GM23248 (cell line): ENCODE measurements at regions not wholly inside any gene's neighbourhood (a gene's known extent, or its start where the extent isn't known, plus 50 kb on each side); places are given as distances from the start of the nearest gene placed in this dataset.

Source experiments
- DNase-seq: peaks from one replicate; pipeline ENCODE4 v3.0.0-alpha.2; 2015
- H2AFZ ChIP-seq: fragments of 200-600 bp; sonication (generic); 2 replicates; pipeline ENCODE4 v1.6.1; 2016; ENCODE audit warnings: antibody characterized with exemption
- H3F3A ChIP-seq: fragments of 200-600 bp; sonication (generic); 2 replicates; pipeline ENCODE4 v1.6.1; 2016; ENCODE audit warnings: mild to moderate bottlenecking, antibody characterized with exemption, mixed run types; ENCODE audit not compliant: insufficient read depth
- H3K27ac ChIP-seq: fragments of 200-600 bp; sonication (generic); 2 replicates; pipeline ENCODE4 v1.5.1; 2016; ENCODE audit warnings: mild to moderate bottlenecking
- H3K27me3 ChIP-seq: fragments of 200-600 bp; sonication (generic); replicated peaks from 2 replicates; pipeline ENCODE4 v1.6.1; 2016; ENCODE audit warnings: mild to moderate bottlenecking; ENCODE audit not compliant: insufficient read depth
- H3K36me3 ChIP-seq: fragments of 200-600 bp; sonication (generic); 2 replicates; pipeline ENCODE4 v1.6.1; 2016; ENCODE audit warnings: low read depth, mild to moderate bottlenecking
- H3K4me1 ChIP-seq: fragments of 200-600 bp; sonication (generic); 2 replicates; pipeline ENCODE4 v1.6.1; 2016; ENCODE audit warnings: mild to moderate bottlenecking; ENCODE audit not compliant: insufficient read depth
- H3K4me2 ChIP-seq: fragments of 200-600 bp; sonication (generic); one replicate; pipeline ENCODE4 v1.6.1; 2016; ENCODE audit warnings: mild to moderate bottlenecking; ENCODE audit not compliant: unreplicated experiment
- H3K4me3 ChIP-seq: fragments of 200-600 bp; sonication (generic); 2 replicates; pipeline ENCODE4 v1.5.1; 2016; ENCODE audit warnings: mild to moderate bottlenecking
- H3K79me2 ChIP-seq: fragments of 200-600 bp; sonication (generic); 2 replicates; pipeline ENCODE4 v1.6.1; 2016; ENCODE audit warnings: mild to moderate bottlenecking; ENCODE audit not compliant: insufficient read depth
- H3K9ac ChIP-seq: fragments of 200-600 bp; sonication (generic); 2 replicates; pipeline ENCODE4 v1.6.1; 2016; ENCODE audit warnings: mild to moderate bottlenecking
- H3K9me2 ChIP-seq: fragments of 200-600 bp; sonication (generic); 2 replicates; pipeline ENCODE4 v1.6.1; 2016; ENCODE audit warnings: mixed run types, mild to moderate bottlenecking, moderate library complexity; ENCODE audit not compliant: insufficient read depth
- H3K9me3 ChIP-seq: fragments of 200-600 bp; sonication (generic); one replicate; pipeline ENCODE4 v1.6.1; 2017; ENCODE audit warnings: low read depth
- H4K20me1 ChIP-seq: fragments of 200-600 bp; sonication (generic); 2 replicates; pipeline ENCODE4 v1.6.0; 2016; ENCODE audit not compliant: insufficient read depth
- EZH2 ChIP-seq: fragments of 200-600 bp; sonication (generic); IDR thresholded peaks from 2 replicates; pipeline ENCODE4 v1.6.1; 2018; ENCODE audit warnings: antibody characterized with exemption, mild to moderate bottlenecking; ENCODE audit not compliant: insufficient read depth, poor library complexity, severe bottlenecking
- EZH2phosphoT487 ChIP-seq: fragments of 200-600 bp; sonication (generic); IDR thresholded peaks from 2 replicates; pipeline ENCODE4 v1.6.1; 2018; ENCODE audit warnings: antibody characterized with exemption, moderate library complexity, mild to moderate bottlenecking, low read depth; ENCODE audit not compliant: insufficient read depth
- WGBS, 2 experiments: methylation state at CpG; one replicate each; pipeline ENCODE4 v1.1.6; 2015 to 2017; ENCODE audit warnings: low lambda C conversion rate in 2 of 2, low coverage in 1 of 2; ENCODE audit errors: missing lambda C conversion rate in 2 of 2; 5-methylcytosine and 5-hydroxymethylcytosine counted together
- in situ Hi-C: fragments of 300-500 bp; cut with MboI; formaldehyde crosslinking; loops from 2 replicates; pipeline ENCODE4 v1.15.0; 2020

GRCh38 chr3:25982756-25983155 is 192.9 kb downstream of the OXSM start:
- H3K9me3 ChIP-seq, result no peaks in the 10 kb centered on the region
- H4K20me1 ChIP-seq, result no peaks in the 10 kb centered on the region
- H3K4me3 ChIP-seq, result no peak overlapping the region
- H3K4me1 ChIP-seq, result no peaks in the 10 kb centered on the region
- H3K9me2 ChIP-seq, result no peaks in the 10 kb centered on the region
- H3K36me3 ChIP-seq, result no peaks in the 10 kb centered on the region
- no peak for TF ChIP-seq EZH2
- no peak for TF ChIP-seq EZH2phosphoT487
- H3K27me3 ChIP-seq, result no peaks in the 10 kb centered on the region
- H2AFZ ChIP-seq, result no peak overlapping the region
- no peaks in the 10 kb centered on the region for H3F3A ChIP-seq
- DNase-seq, result no peak
- H3K79me2 ChIP-seq, result no peaks in the 10 kb centered on the region
- H3K4me2 ChIP-seq, result no peak overlapping the region
- no peak overlapping the region for H3K27ac ChIP-seq
- 0 to 11% methylated on average over 1 of the region's 1 CpG for WGBS, 2 experiments
- in situ Hi-C loops, result no loop called here
- no peak overlapping the region for H3K9ac ChIP-seq

GRCh38 chr3:25985621-25986020 is 195.7 kb downstream of the OXSM start:
- no peak overlapping the region for H3K9ac ChIP-seq
- DNase-seq, result no peak
- TF ChIP-seq EZH2phosphoT487 (no peak), EZH2 (no peak)
- no peak overlapping the region for H3K27ac ChIP-seq
- H3K4me2 ChIP-seq, result no peak overlapping the region
- no peaks in the 10 kb centered on the region for H3K9me2 ChIP-seq
- no peak overlapping the region for H2AFZ ChIP-seq
- no peaks in the 10 kb centered on the region for H3K4me1 ChIP-seq
- 33 to 35% methylated on average over 1 of the region's 1 CpG for WGBS, 2 experiments
- in situ Hi-C loops, result no loop called here
- no peaks in the 10 kb centered on the region for H3K36me3 ChIP-seq
- no peaks in the 10 kb centered on the region for H4K20me1 ChIP-seq
- H3K4me3 ChIP-seq, result no peak overlapping the region
- H3F3A ChIP-seq, result no peaks in the 10 kb centered on the region
- no peaks in the 10 kb centered on the region for H3K27me3 ChIP-seq
- peaks cover 4% of the 10 kb centered on the region for H3K9me3 ChIP-seq
- no peaks in the 10 kb centered on the region for H3K79me2 ChIP-seq

GRCh38 chr3:25992606-25993005 is 202.7 kb downstream of the OXSM start:
- DNase-seq, result no peak
- Histone ChIP-seq H3K4me1 (no peaks in the 10 kb centered on the region), H2AFZ (no peak overlapping the region), H3K4me2 (no peak overlapping the region), H3F3A (no peaks in the 10 kb centered on the region), H3K9me2 (no peaks in the 10 kb centered on the region), H3K36me3 (no peaks in the 10 kb centered on the region), H3K9ac (no peak overlapping the region), H4K20me1 (no peaks in the 10 kb centered on the region), H3K27ac (no peak overlapping the region), H3K27me3 (no peaks in the 10 kb centered on the region), H3K79me2 (no peaks in the 10 kb centered on the region), H3K9me3 (peaks cover 4% of the 10 kb centered on the region), H3K4me3 (no peak overlapping the region)
- WGBS, 2 experiments, result 33 to 41% methylated on average over 3 of the region's 3 CpGs
- in situ Hi-C loops, result no loop called here
- TF ChIP-seq EZH2 (no peak), EZH2phosphoT487 (no peak)

DNA sequence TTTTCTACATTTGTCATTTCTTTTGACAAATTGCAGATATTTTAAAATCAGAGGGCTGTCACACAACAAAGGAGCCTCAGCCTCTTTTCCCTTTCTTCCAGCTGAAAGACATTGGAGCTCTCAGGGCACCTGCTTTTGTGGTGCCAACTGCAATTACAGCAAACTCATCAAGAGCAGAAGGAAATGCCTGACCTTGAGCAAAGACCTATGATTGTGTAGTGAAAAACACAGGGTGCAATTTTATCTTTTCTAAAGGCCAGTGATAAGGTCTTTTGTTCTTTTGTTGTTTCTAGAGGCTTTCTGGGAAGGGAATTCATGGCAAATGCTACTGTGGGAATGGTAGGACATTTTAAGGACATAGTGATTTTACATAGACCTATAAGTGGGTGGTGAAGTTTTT is 214.3 kb downstream of the OXSM start:
- Histone ChIP-seq H3K9ac (no peak overlapping the region), H3K4me3 (no peak overlapping the region), H3K4me1 (no peaks in the 10 kb centered on the region), H3F3A (no peaks in the 10 kb centered on the region), H3K79me2 (no peaks in the 10 kb centered on the region), H3K9me2 (no peaks in the 10 kb centered on the region), H3K27ac (no peak overlapping the region), H3K27me3 (no peaks in the 10 kb centered on the region), H3K4me2 (no peak overlapping the region), H3K9me3 (no peaks in the 10 kb centered on the region), H3K36me3 (no peaks in the 10 kb centered on the region), H4K20me1 (no peaks in the 10 kb centered on the region), H2AFZ (no peak overlapping the region)
- TF ChIP-seq EZH2 (no peak), EZH2phosphoT487 (no peak)
- in situ Hi-C loops, result no loop called here
- DNase-seq, result no peak

DNA sequence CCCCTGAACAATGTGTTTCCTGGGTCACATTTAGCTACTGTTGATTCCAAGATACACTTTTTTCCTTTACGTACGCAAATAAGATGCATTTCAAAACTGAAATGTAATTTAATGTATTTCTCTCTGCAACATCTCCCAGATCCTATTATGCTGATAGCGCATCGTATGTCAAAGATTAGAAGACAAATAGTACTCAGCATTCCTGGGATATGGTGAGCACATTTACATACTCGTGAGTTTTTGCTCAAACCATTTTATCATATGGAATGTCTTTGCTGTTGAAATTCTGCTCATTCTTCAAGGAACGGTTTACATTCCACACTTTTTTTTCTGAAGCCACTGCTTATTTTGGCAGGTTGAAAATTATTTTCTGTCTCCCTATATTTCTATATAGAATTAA is 221.4 kb downstream of the OXSM start:
- in situ Hi-C loops, result no loop called here
- no peaks in the 10 kb centered on the region for H4K20me1 ChIP-seq
- H2AFZ ChIP-seq, result no peak overlapping the region
- no peak overlapping the region for H3K4me2 ChIP-seq
- no peaks in the 10 kb centered on the region for H3K36me3 ChIP-seq
- TF ChIP-seq EZH2 (no peak), EZH2phosphoT487 (no peak)
- no peaks in the 10 kb centered on the region for H3K27me3 ChIP-seq
- no peaks in the 10 kb centered on the region for H3F3A ChIP-seq
- H3K4me3 ChIP-seq, result no peak overlapping the region
- no peaks in the 10 kb centered on the region for H3K9me2 ChIP-seq
- no peaks in the 10 kb centered on the region for H3K79me2 ChIP-seq
- no peaks in the 10 kb centered on the region for H3K9me3 ChIP-seq
- DNase-seq, result no peak
- no peaks in the 10 kb centered on the region for H3K4me1 ChIP-seq
- no peak overlapping the region for H3K27ac ChIP-seq
- no peak overlapping the region for H3K9ac ChIP-seq
- 15 to 21% methylated on average over 6 of the region's 6 CpGs for WGBS, 2 experiments
